ENCODE measurements at regions not wholly inside any gene's neighbourhood (a gene's known extent, or its start where the extent isn't known, plus 50 kb on each side); places are given as distances from the start of the nearest gene placed in this dataset.

DNA sequence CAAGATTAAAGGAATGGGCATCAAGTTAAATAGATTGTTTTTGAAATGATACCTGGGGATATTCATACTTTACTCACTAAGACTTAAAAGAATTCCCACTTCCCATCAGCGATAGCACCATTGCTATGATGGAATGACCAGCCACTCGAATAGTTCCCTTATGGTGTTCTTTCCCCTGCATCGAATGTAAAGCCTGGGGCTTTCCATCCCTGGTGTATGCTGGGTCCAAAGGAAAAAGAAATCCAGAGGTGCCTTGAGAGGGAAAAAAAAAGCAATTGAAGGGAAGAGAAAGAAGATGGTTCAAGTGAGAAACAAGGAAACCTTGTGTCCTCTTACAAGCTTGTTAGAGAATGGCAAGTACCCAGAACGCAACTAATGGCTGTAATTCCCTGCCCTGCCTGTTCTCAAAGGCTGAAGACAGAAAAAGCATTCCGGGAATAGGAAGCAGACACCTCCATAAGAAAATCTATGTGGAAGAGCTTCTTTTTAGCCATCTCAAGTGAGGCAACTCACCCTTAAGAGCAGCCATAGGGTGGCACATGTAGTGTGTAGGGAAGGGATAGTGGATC lies 351.1 kb upstream of the DAB2 start:
- ATAC-seq (no peak), DNase-seq (no peak)
- H3K4me1 ChIP-seq (ENCODE audit: low read depth): no peaks in the 10 kb centered on the region
- H3K4me3 ChIP-seq: no peak overlapping the region
- no peaks in the 10 kb centered on the region for H3K36me3 ChIP-seq (ENCODE audit: low read depth)
- TF ChIP-seq, protein P1, sequence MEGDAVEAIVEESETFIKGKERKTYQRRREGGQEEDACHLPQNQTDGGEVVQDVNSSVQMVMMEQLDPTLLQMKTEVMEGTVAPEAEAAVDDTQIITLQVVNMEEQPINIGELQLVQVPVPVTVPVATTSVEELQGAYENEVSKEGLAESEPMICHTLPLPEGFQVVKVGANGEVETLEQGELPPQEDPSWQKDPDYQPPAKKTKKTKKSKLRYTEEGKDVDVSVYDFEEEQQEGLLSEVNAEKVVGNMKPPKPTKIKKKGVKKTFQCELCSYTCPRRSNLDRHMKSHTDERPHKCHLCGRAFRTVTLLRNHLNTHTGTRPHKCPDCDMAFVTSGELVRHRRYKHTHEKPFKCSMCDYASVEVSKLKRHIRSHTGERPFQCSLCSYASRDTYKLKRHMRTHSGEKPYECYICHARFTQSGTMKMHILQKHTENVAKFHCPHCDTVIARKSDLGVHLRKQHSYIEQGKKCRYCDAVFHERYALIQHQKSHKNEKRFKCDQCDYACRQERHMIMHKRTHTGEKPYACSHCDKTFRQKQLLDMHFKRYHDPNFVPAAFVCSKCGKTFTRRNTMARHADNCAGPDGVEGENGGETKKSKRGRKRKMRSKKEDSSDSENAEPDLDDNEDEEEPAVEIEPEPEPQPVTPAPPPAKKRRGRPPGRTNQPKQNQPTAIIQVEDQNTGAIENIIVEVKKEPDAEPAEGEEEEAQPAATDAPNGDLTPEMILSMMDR (IDR thresholded peaks at IDR 0.05): no peak
- H3K9me3 ChIP-seq: no peaks in the 10 kb centered on the region
- intact Hi-C loops (cut with DNase I, micrococcal nuclease): no loop called here

DNA sequence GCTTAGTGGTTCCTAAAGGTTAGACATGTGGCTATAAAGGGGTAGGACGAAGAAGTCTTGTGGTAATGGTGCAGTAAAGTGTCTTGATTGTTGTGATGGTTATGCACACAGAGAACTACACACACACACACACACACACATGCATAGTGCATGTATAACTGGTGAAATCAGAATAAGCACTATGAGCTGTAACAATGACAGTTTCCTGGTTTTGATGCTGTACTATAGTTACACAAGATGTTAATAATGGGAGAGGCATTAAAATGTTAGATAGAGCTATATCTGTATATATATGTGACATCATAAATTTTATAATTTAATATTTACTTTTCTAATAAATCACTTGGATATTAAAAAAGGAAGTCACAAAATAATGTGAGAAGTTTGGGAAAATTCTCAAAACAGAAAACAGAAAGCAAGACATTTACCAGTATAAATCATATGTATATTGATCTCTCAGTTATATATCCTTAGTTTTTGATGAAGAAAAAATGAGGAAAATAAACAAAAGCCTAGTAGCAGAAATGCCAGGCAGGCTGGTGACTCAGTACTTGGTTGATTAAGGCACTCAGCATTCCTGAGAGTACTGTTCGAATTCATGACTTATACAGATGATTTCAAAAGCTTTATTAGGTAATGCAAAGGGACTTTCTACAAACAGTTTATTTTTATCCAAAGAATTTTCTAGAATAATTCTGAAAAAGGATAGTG lies 350.5 kb upstream of the DAB2 start:
- no peak overlapping the region for H3K4me3 ChIP-seq
- H3K9me3 ChIP-seq: no peaks in the 10 kb centered on the region
- intact Hi-C loops (cut with DNase I, micrococcal nuclease): no loop called here
- ATAC-seq (no peak), DNase-seq (no peak)
- H3K36me3 ChIP-seq (ENCODE audit: low read depth): no peaks in the 10 kb centered on the region
- H3K4me1 ChIP-seq (ENCODE audit: low read depth): no peaks in the 10 kb centered on the region
- TF ChIP-seq, protein P1 (IDR thresholded peaks at IDR 0.05): no peak

DNA sequence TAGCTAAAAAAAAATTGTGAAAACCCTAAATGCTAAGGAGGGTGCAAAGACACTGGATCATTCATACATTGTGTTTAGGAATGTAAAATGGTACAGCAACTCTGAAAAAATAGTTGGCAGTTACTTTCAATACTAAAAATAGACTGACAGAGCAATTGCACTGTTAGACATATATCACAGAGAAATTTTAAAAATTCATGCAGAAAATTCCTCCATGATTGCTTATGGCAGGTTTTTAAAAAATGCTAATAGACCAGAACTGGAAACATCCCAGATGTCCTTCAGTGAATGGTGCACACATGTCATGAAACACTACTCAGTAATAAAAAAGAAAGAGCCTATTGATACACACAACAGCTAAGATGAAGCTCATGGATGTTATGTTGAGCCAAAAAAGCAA lies 349.8 kb upstream of the DAB2 start:
- intact Hi-C loops (cut with DNase I, micrococcal nuclease): no loop called here
- Histone ChIP-seq H3K4me1 (ENCODE audit: low read depth) (no peaks in the 10 kb centered on the region), H3K9me3 (no peaks in the 10 kb centered on the region), H3K36me3 (ENCODE audit: low read depth) (no peaks in the 10 kb centered on the region), H3K4me3 (no peak overlapping the region)
- TF ChIP-seq, protein P1 (IDR thresholded peaks at IDR 0.05): no peak
- DNase-seq (no peak), ATAC-seq (no peak)

GRCh38 chr5:39772307-39772706 lies 347.5 kb upstream of the DAB2 start:
- Histone ChIP-seq H3K36me3 (ENCODE audit: low read depth) (no peaks in the 10 kb centered on the region), H3K4me3 (no peak overlapping the region), H3K4me1 (ENCODE audit: low read depth) (no peaks in the 10 kb centered on the region), H3K9me3 (no peaks in the 10 kb centered on the region)
- TF ChIP-seq, protein P1 (IDR thresholded peaks at IDR 0.05): no peak
- intact Hi-C loops (cut with DNase I, micrococcal nuclease): no loop called here
- DNase-seq: no peak
- ATAC-seq: no peak

GRCh38 chr5:39767916-39768315 lies 343.1 kb upstream of the DAB2 start:
- TF ChIP-seq, protein P1 (IDR thresholded peaks at IDR 0.05): no peak
- H3K9me3 ChIP-seq: no peaks in the 10 kb centered on the region
- no peak for DNase-seq
- no peak overlapping the region for H3K4me3 ChIP-seq
- H3K36me3 ChIP-seq (ENCODE audit: low read depth): no peaks in the 10 kb centered on the region
- intact Hi-C loops (cut with DNase I, micrococcal nuclease): no loop called here
- ATAC-seq: no peak
- no peaks in the 10 kb centered on the region for H3K4me1 ChIP-seq (ENCODE audit: low read depth)
